Thyroid gland (tissue), 4 donors: ENCODE measurements at regions not wholly inside any gene's neighbourhood (a gene's known extent, or its start where the extent isn't known, plus 50 kb on each side); places are given as distances from the start of the nearest gene placed in this dataset.

ENCODE experiments used
- CTCF ChIP-seq, 6 experiments: fragments of 200-600 bp in 3 of 6; fragments of 450-650 bp in 3 of 6; sonication (generic) in 3 of 6; IDR thresholded peaks; one replicate each; pipeline ENCODE4 v1.5.1; 2016 to 2019; ENCODE audit warnings: antibody characterized with exemption in 6 of 6, mild to moderate bottlenecking in 2 of 6, inconsistent platforms in 1 of 6, moderate library complexity in 1 of 6
- POLR2A ChIP-seq, 2 donors: fragments of 450-650 bp; IDR thresholded peaks; one replicate each; pipeline ENCODE4 v1.6.1; 2017; ENCODE audit warnings: antibody characterized with exemption in 2 of 2, mild to moderate bottlenecking in 2 of 2, moderate library complexity in 1 of 2

DNA sequence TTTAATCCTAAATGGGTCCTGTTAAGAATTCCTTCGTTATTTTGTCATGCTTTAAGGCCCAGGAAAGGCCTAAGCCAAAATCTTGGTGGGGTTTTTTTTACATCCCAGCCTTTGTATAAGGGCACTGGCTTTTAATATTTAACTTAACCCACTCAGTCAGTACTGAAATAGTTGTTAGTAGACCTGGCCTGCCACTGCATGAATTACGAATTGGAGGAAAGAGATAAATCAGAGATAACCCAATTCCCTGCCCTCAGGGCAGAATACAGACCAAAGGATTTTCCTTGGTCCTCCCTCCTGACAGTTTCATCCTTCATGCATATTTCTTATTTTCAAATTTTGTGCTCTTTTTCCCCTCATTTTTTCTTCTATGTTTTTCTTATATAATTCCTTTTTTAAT lies 193.0 kb downstream of the FASLG start:
- TF ChIP-seq CTCF (IDR thresholded peaks at IDR 0.05) (no peak), POLR2A (IDR thresholded peaks at IDR 0.05) (no peak)
